ENCODE measurements at regions not wholly inside any gene's neighbourhood (a gene's known extent, or its start where the extent isn't known, plus 50 kb on each side); places are given as distances from the start of the nearest gene placed in this dataset.

GRCh38 chr1:83735526-83735925 is 263.4 kb downstream of the TTLL7 start:
- H3K36me3 ChIP-seq: no peaks in the 10 kb centered on the region
- H3K27ac ChIP-seq: no peak overlapping the region
- intact Hi-C loops (cut with DNase I; ENCODE audit: low total_unique reads): no loop called here
- WGBS, 2 donors (ENCODE audit: low coverage in 1 of 2): 62 to 73% methylated on average over 2 to 3 of the region's 3 CpGs
- H3K4me1 ChIP-seq: no peaks in the 10 kb centered on the region
- H3K4me3 ChIP-seq: no peak overlapping the region
- in situ Hi-C loops (cut with MboI; ENCODE audit: low pct_ligation_motif_present in 1 of 4, low pct_unique_long_range_greater_than_20kb in 1 of 4, low sequenced_read_pairs in 3 of 4): no loop called here
- TF ChIP-seq POLR2A (IDR thresholded peaks at IDR 0.05): no peak
- DNase-seq: no peak
- no peaks in the 10 kb centered on the region for H3K9me3 ChIP-seq
- H3K27me3 ChIP-seq: no peaks in the 10 kb centered on the region

GRCh38 chr1:83734420-83734819 is 264.5 kb downstream of the TTLL7 start:
- Histone ChIP-seq H3K27me3 (no peaks in the 10 kb centered on the region), H3K4me1 (no peaks in the 10 kb centered on the region), H3K36me3 (no peaks in the 10 kb centered on the region), H3K4me3 (no peak overlapping the region), H3K27ac (no peak overlapping the region), H3K9me3 (no peaks in the 10 kb centered on the region)
- in situ Hi-C loops (cut with MboI; ENCODE audit: low pct_ligation_motif_present in 1 of 4, low pct_unique_long_range_greater_than_20kb in 1 of 4, low sequenced_read_pairs in 3 of 4): no loop called here
- TF ChIP-seq POLR2AphosphoS5 (IDR thresholded peaks at IDR 0.05) (no peak), EP300 (IDR thresholded peaks at IDR 0.05; ENCODE audit: low read depth) (no peak), POLR2A (IDR thresholded peaks at IDR 0.05) (no peak)
- TF ChIP-seq, protein P1, sequence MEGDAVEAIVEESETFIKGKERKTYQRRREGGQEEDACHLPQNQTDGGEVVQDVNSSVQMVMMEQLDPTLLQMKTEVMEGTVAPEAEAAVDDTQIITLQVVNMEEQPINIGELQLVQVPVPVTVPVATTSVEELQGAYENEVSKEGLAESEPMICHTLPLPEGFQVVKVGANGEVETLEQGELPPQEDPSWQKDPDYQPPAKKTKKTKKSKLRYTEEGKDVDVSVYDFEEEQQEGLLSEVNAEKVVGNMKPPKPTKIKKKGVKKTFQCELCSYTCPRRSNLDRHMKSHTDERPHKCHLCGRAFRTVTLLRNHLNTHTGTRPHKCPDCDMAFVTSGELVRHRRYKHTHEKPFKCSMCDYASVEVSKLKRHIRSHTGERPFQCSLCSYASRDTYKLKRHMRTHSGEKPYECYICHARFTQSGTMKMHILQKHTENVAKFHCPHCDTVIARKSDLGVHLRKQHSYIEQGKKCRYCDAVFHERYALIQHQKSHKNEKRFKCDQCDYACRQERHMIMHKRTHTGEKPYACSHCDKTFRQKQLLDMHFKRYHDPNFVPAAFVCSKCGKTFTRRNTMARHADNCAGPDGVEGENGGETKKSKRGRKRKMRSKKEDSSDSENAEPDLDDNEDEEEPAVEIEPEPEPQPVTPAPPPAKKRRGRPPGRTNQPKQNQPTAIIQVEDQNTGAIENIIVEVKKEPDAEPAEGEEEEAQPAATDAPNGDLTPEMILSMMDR (IDR thresholded peaks at IDR 0.05): no peak
- DNase-seq: no peak
- 84% methylated on average over 13 of the region's 13 CpGs; no CpG with 5 or more reads in 1 of the 2 donors for WGBS, 2 donors (ENCODE audit: low coverage in 1 of 2)
- intact Hi-C loops (cut with DNase I; ENCODE audit: low total_unique reads): no loop called here

DNA sequence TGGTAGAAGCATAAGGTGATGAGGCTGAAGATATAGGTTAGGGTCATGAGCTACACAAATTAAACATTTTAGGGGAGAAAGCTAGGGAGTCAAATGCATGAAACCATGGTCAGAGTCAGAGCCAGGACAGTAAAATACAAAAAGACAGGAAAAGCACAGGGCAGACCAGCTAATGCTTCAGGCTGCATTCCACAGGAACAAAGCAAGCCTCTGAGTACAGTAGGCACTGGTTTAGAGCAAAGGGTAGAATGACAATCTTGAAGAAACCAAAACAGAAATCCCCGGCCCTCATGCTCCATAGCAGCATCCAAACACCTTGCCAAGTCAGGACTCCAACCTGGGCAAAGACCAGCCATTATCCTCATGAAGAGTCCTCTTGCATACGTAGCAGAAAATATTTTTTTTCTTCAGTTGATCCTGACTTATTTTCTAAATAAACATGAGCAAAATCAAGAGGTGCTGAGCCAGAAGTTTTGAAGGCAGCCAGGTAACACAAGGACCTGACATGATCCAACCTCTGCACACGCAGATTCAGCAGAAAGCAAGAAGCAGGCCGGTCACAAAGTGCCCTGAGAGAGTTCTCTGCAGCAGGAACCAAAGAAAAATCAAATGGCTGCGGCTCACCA is 273.1 kb downstream of the TTLL7 start:
- 86 to 89% methylated on average over 3 to 5 of the region's 5 CpGs for WGBS, 2 donors (ENCODE audit: low coverage in 1 of 2)
- intact Hi-C loops (cut with DNase I; ENCODE audit: low total_unique reads): no loop called here
- H3K4me1 ChIP-seq: no peaks in the 10 kb centered on the region

GRCh38 chr1:83718338-83718737 is 280.6 kb downstream of the TTLL7 start:
- Histone ChIP-seq H3K27ac (no peak overlapping the region), H3K4me3 (no peak overlapping the region), H3K4me1 (no peaks in the 10 kb centered on the region), H3K9me3 (no peaks in the 10 kb centered on the region), H3K36me3 (no peaks in the 10 kb centered on the region), H3K27me3 (no peaks in the 10 kb centered on the region)
- TF ChIP-seq EP300 (IDR thresholded peaks at IDR 0.05; ENCODE audit: low read depth): no peak
- no peak for TF ChIP-seq POLR2AphosphoS5 (IDR thresholded peaks at IDR 0.05)
- TF ChIP-seq, protein P1 (IDR thresholded peaks at IDR 0.05): no peak
- TF ChIP-seq POLR2A (IDR thresholded peaks at IDR 0.05): no peak
- in situ Hi-C loops (cut with MboI; ENCODE audit: low pct_ligation_motif_present in 1 of 4, low pct_unique_long_range_greater_than_20kb in 1 of 4, low sequenced_read_pairs in 3 of 4) (no loop called here), intact Hi-C loops (cut with DNase I; ENCODE audit: low total_unique reads) (no loop called here)
- no peak for DNase-seq
- WGBS, 2 donors (ENCODE audit: low coverage in 1 of 2): 79 to 94% methylated on average over 3 to 6 of the region's 6 CpGs

More for the DNA sequence above, 273.1 kb downstream of the TTLL7 start:
- no peaks in the 10 kb centered on the region for H3K36me3 ChIP-seq
- in situ Hi-C loops (cut with MboI; ENCODE audit: low pct_ligation_motif_present in 1 of 4, low pct_unique_long_range_greater_than_20kb in 1 of 4, low sequenced_read_pairs in 3 of 4): no loop called here
- TF ChIP-seq POLR2AphosphoS5 (IDR thresholded peaks at IDR 0.05) (no peak), POLR2A (IDR thresholded peaks at IDR 0.05) (no peak), EP300 (IDR thresholded peaks at IDR 0.05; ENCODE audit: low read depth) (no peak)
- TF ChIP-seq, protein P1 (IDR thresholded peaks at IDR 0.05): no peak
- no peak overlapping the region for H3K27ac ChIP-seq
- DNase-seq: no peak
- H3K4me3 ChIP-seq: no peak overlapping the region
- H3K27me3 ChIP-seq: no peaks in the 10 kb centered on the region
- no peaks in the 10 kb centered on the region for H3K9me3 ChIP-seq

DNA sequence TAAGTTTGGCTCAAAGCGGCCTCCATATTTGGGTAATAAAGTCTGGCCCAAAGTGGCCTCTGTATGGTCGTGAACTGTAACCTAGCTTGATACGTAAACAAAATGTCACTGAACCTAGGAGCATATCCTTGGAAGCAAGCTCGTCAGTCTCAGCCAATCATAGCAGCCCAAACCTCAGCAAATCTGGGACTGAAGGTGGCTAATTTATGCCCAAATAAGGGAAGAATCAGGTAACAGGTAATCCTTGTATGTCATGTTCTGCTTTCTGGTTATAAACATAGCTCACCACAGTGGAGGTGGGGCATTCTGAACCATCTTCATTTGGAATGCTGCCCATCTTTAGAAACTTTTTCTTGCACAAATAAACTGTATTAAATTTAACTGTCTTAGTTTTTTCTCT is 281.1 kb downstream of the TTLL7 start:
- DNase-seq: no peak
- no peaks in the 10 kb centered on the region for H3K9me3 ChIP-seq
- intact Hi-C loops (cut with DNase I; ENCODE audit: low total_unique reads) (no loop called here), in situ Hi-C loops (cut with MboI; ENCODE audit: low pct_ligation_motif_present in 1 of 4, low pct_unique_long_range_greater_than_20kb in 1 of 4, low sequenced_read_pairs in 3 of 4) (no loop called here)
- H3K27ac ChIP-seq: no peak overlapping the region
- 80 to 84% methylated on average over 1 to 4 of the region's 4 CpGs for WGBS, 2 donors (ENCODE audit: low coverage in 1 of 2)
- TF ChIP-seq, protein P1 (IDR thresholded peaks at IDR 0.05): no peak
- TF ChIP-seq EP300 (IDR thresholded peaks at IDR 0.05; ENCODE audit: low read depth) (no peak), POLR2A (IDR thresholded peaks at IDR 0.05) (no peak), POLR2AphosphoS5 (IDR thresholded peaks at IDR 0.05) (no peak)
- H3K4me3 ChIP-seq: no peak overlapping the region
- no peaks in the 10 kb centered on the region for H3K27me3 ChIP-seq
- H3K4me1 ChIP-seq: no peaks in the 10 kb centered on the region
- no peaks in the 10 kb centered on the region for H3K36me3 ChIP-seq
